Ovary (tissue), 7 donors: ENCODE measurements at regions not wholly inside any gene's neighbourhood (a gene's known extent, or its start where the extent isn't known, plus 50 kb on each side); places are given as distances from the start of the nearest gene placed in this dataset.

ENCODE experiments used
- DNase-seq, 5 donors: peaks; one replicate each; pipeline ENCODE4 v3.0.0-alpha.2; 2019 to 2020
- H3K27ac ChIP-seq, 2 donors: fragments of 200-600 bp; one replicate each; pipeline versions ENCODE4 v1.5.1 to v1.8.0; 2019 to 2022
- H3K27me3 ChIP-seq: fragments of 200-600 bp; one replicate; pipeline ENCODE4 v1.8.0; 2022
- H3K36me3 ChIP-seq: fragments of 200-600 bp; sonication (generic); one replicate; pipeline ENCODE4 v1.5.1; 2019
- H3K4me1 ChIP-seq: one replicate; pipeline ENCODE4 v1.8.1; 2013; ENCODE audit warnings: mild to moderate bottlenecking, moderate library complexity; ENCODE audit not compliant: insufficient read depth
- H3K4me3 ChIP-seq: fragments of 200-600 bp; sonication (generic); one replicate; pipeline ENCODE4 v1.5.1; 2017
- H3K9me3 ChIP-seq, 2 donors: fragments of 200-600 bp in 1 of 2; sonication (generic) in 1 of 2; one replicate each; pipeline versions ENCODE4 v1.5.1 to v1.8.1; 2013 to 2019; ENCODE audit warnings: mild to moderate bottlenecking in 1 of 2, moderate library complexity in 1 of 2
- CTCF ChIP-seq, 3 donors: fragments of 450-650 bp in 2 of 3; fragments of 200-600 bp in 1 of 3; IDR thresholded peaks; one replicate each; pipeline versions ENCODE4 v1.5.1 to v1.8.0; 2016 to 2022; ENCODE audit warnings: antibody characterized with exemption in 3 of 3, mild to moderate bottlenecking in 1 of 3
- EP300 ChIP-seq: sonication (generic); formaldehyde crosslinking; IDR thresholded peaks from one replicate; pipeline ENCODE4 v1.6.1; 2017; ENCODE audit warnings: antibody characterized with exemption
- POLR2A ChIP-seq: fragments of 450-650 bp; IDR thresholded peaks from one replicate; pipeline ENCODE4 v1.6.1; 2017; ENCODE audit warnings: antibody characterized with exemption, mild to moderate bottlenecking, moderate library complexity
- WGBS, 3 donors: extraction: QIAGEN DNeasy Blood & Tissue Kit in 1 of 3; methylation state at CpG; one replicate each; pipeline versions ENCODE4 v1.1.5 to v1.1.7; 2013 to 2017; 5-methylcytosine and 5-hydroxymethylcytosine counted together
- intact Hi-C, 4 donors: fragments of 100-400 bp; cut with DNase I; formaldehyde crosslinking; loops; one replicate each; pipeline versions ENCODE4 v1.11.0 to v1.15.1; 2022 to 2023
- donor health status: DM: no; HTN: no; CAD: no; lungs with moderate emphysema.
- donor health status: DM: no; HTN: no; CAD: no.
- donor health status: Bipolar disorder and iron deficiency.
- donor health status: DM: no; HTN: no; CAD: no.
- donor health status: DM: yes; HTN: yes; CAD: no.

GRCh38 chr16:73558219-73558618 is 510.3 kb upstream of the ZFHX3 start:
- H3K4me1 ChIP-seq = no peaks in the 10 kb centered on the region
- intact Hi-C loops = loop anchor here in 1 of 4 donors (10.0 kb wide), 1 partner anchor 63 kb away; no protein-coding TSS in a partner anchor
- no peak for TF ChIP-seq CTCF (IDR thresholded peaks at IDR 0.05)
- TF ChIP-seq POLR2A = no peak
- no peak for TF ChIP-seq EP300
- no peak overlapping the region for H3K27ac ChIP-seq
- no peaks in the 10 kb centered on the region for H3K36me3 ChIP-seq
- no peaks in the 10 kb centered on the region for H3K9me3 ChIP-seq
- no peak overlapping the region for H3K4me3 ChIP-seq
- no peaks in the 10 kb centered on the region for H3K27me3 ChIP-seq
- no peak for DNase-seq
- WGBS, 3 donors = 82 to 85% (median 82%) methylated on average over 7 of the region's 7 CpGs

DNA sequence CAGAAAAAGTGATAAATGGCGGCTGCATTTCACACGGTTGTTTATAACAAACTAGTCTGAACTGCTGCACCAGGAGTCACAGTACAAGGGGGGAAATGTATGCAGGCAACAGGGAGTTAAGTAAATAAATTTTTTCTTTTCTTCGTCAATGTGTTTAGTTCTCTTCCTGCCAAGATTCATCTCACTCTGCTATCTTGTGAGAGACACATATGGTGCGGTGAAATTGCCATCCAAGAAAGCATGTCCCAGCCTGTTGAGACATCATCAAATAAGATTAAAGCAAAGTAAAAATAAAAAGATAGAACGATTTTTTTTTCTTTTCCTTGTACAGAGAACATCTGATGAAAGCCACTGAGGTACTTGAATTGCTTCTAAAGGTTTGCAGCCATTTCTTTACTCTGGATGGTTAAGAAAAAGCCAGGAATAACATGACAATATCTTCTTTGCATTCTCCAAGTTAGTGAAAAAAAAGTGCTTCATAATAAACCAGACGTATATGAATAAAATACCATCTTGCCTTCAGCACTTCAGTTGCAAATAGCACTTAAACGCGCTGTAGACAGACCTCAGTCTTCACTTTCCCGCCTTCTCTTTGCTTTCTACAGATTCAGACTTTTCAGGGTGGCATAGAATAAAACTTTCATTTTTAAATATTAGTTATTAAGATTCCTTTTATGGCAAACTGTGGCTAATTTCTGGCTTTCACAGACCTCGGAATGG is 506.2 kb upstream of the ZFHX3 start:
- Histone ChIP-seq H3K4me1 (no peaks in the 10 kb centered on the region), H3K27ac (no peak overlapping the region), H3K4me3 (no peak overlapping the region), H3K36me3 (no peaks in the 10 kb centered on the region), H3K27me3 (no peaks in the 10 kb centered on the region), H3K9me3 (no peaks in the 10 kb centered on the region)
- no peak for DNase-seq
- TF ChIP-seq EP300 (no peak), CTCF (IDR thresholded peaks at IDR 0.05) (no peak), POLR2A (no peak)
- intact Hi-C loops = loop anchor here in 1 of 4 donors (10.0 kb wide), 1 partner anchor 59 kb away; no protein-coding TSS in a partner anchor
- 43 to 57% (median 48%) methylated on average over 10 of the region's 10 CpGs for WGBS, 3 donors

- no peaks in the 10 kb centered on the region for H3K4me1 ChIP-seq
- 77 to 82% (median 78%) methylated on average over 19 of the region's 19 CpGs for WGBS, 3 donors
- no peaks in the 10 kb centered on the region for H3K9me3 ChIP-seq
- intact Hi-C loops = loop anchor here in 1 of 4 donors (10.0 kb wide), 1 partner anchor 55 kb away; no protein-coding TSS in a partner anchor
- H3K4me3 ChIP-seq = no peak overlapping the region
- TF ChIP-seq POLR2A (no peak), CTCF (IDR thresholded peaks at IDR 0.05) (no peak), EP300 (no peak)
- H3K36me3 ChIP-seq = no peaks in the 10 kb centered on the region
- H3K27me3 ChIP-seq = no peaks in the 10 kb centered on the region
- no peak overlapping the region for H3K27ac ChIP-seq
- DNase-seq = no peak
These were observed 502.2 kb upstream of the ZFHX3 start for GRCh38 chr16:73549984-73550631.

- DNase-seq = no peak
- Histone ChIP-seq H3K4me3 (no peak overlapping the region), H3K36me3 (no peaks in the 10 kb centered on the region), H3K9me3 (no peaks in the 10 kb centered on the region), H3K27ac (no peak overlapping the region), H3K27me3 (no peaks in the 10 kb centered on the region), H3K4me1 (no peaks in the 10 kb centered on the region)
- WGBS, 3 donors = 33 to 49% (median 47%) methylated on average over 9 of the region's 9 CpGs
- TF ChIP-seq POLR2A (no peak), EP300 (no peak), CTCF (IDR thresholded peaks at IDR 0.05) (no peak)
- intact Hi-C loops = no loop called here
These were observed 499.9 kb upstream of the ZFHX3 start for GRCh38 chr16:73547552-73548403.
